ENCODE measurements at regions not wholly inside any gene's neighbourhood (a gene's known extent, or its start where the extent isn't known, plus 50 kb on each side); places are given as distances from the start of the nearest gene placed in this dataset.

DNA sequence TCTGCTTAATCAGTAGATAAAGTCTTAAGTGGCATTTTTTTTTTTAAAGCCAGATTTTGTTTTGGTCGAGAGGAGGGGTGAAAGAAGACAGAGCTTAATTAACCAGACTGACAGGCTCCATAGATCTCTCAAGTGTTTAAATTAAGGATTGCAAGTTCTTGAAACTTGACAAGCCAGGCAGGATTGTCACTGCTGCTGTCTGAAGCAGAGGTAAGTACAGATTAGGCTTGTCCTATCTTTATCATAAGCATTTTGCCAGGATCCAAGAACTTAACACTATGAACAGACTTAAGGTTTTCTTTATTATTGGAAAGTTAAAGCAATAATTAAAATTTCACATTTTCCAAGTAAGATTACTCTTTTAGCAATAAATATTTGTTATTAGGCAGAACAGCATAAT is 179.6 kb upstream of the LMO3 start:
- BruUV-seq (replicated peaks) = no TSS peak
- H2AFZ ChIP-seq (ENCODE audit: low read depth, low read length) = no peak overlapping the region
- no peaks in the 10 kb centered on the region for H3K27me3 ChIP-seq (ENCODE audit: control insufficient read depth in 2 of 2, insufficient read depth in 2 of 2, low read length in 2 of 2)
- intact Hi-C loops (cut with micrococcal nuclease) = no loop called here
- no peak overlapping the region for H3K4me2 ChIP-seq (ENCODE audit: insufficient read depth, low read length)
- H3K9ac ChIP-seq (ENCODE audit: insufficient read depth in 1 of 2, low read depth in 2 of 2, low read length in 2 of 2) = no peak overlapping the region
- no peaks in the 10 kb centered on the region for H3K9me1 ChIP-seq (ENCODE audit: control insufficient read depth, insufficient read depth, low read length)
- no peaks in the 10 kb centered on the region for H3K4me1 ChIP-seq (replicated peaks in 1 of 2; ENCODE audit: control insufficient read depth in 2 of 2, insufficient read depth in 2 of 2, low read length in 2 of 2)
- H3K36me3 ChIP-seq (ENCODE audit: control insufficient read depth, insufficient read depth, low read length) = no peaks in the 10 kb centered on the region
- in situ Hi-C loops (cut with MboI) = no loop called here
- ChIA-PET CTCF (ENCODE audit: low intra/inter-chr PET ratio) (no interaction called here), POLR2A (no interaction called here)
- H4K20me1 ChIP-seq (replicated peaks; ENCODE audit: control insufficient read depth, insufficient read depth, low read length) = no peaks in the 10 kb centered on the region
- no peak for ATAC-seq
- H3K27ac ChIP-seq (ENCODE audit: extremely low read depth, low read depth, low read length) = no peak overlapping the region
- DNase-seq (ENCODE audit: extremely low read depth in 1 of 4, low spot score in 3 of 4) = no peak
- H3K4me3 ChIP-seq = no peak overlapping the region
- WGBS (ENCODE audit: insufficient coverage, low coverage, missing lambda C conversion rate) = 0% methylated on average over 1 of the region's 1 CpG
- no peaks in the 10 kb centered on the region for H3K79me2 ChIP-seq (ENCODE audit: control insufficient read depth, insufficient read depth, low read length)
- no peaks in the 10 kb centered on the region; the same call in 1 of the 2 replicates for H3K9me3 ChIP-seq (replicated peaks; ENCODE audit: control insufficient read depth, insufficient read depth, low read depth, low read length)
- FAIRE-seq = no peak
- no peak for TF ChIP-seq PHB (CRISPR knock-in tag; IDR thresholded peaks at IDR 0.05)
- no peak for TF ChIP-seq CAMTA2 (CRISPR knock-in tag; conservative IDR thresholded peaks at IDR 0.05)
- no peak for TF ChIP-seq EZH2 (IDR thresholded peaks at IDR 0.05; ENCODE audit: borderline replicate concordance, low read depth, low read length)
- TF ChIP-seq, protein P1, sequence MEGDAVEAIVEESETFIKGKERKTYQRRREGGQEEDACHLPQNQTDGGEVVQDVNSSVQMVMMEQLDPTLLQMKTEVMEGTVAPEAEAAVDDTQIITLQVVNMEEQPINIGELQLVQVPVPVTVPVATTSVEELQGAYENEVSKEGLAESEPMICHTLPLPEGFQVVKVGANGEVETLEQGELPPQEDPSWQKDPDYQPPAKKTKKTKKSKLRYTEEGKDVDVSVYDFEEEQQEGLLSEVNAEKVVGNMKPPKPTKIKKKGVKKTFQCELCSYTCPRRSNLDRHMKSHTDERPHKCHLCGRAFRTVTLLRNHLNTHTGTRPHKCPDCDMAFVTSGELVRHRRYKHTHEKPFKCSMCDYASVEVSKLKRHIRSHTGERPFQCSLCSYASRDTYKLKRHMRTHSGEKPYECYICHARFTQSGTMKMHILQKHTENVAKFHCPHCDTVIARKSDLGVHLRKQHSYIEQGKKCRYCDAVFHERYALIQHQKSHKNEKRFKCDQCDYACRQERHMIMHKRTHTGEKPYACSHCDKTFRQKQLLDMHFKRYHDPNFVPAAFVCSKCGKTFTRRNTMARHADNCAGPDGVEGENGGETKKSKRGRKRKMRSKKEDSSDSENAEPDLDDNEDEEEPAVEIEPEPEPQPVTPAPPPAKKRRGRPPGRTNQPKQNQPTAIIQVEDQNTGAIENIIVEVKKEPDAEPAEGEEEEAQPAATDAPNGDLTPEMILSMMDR (IDR thresholded peaks at IDR 0.05 in 2 of 3, conservative IDR thresholded peaks at IDR 0.05 in 1 of 3; ENCODE audit: insufficient read depth in 2 of 3, low read depth in 1 of 3, low read length in 3 of 3) = no peak
- no peak for TF ChIP-seq GABPB2 (CRISPR knock-in tag; conservative IDR thresholded peaks at IDR 0.05)
- no peak for TF ChIP-seq ZNF764 (CRISPR knock-in tag; IDR thresholded peaks at IDR 0.05; ENCODE audit: low read depth)
- TF ChIP-seq RBM34 (IDR thresholded peaks at IDR 0.05; ENCODE audit: borderline replicate concordance, insufficient read depth, low read length) = no peak
- no peak for TF ChIP-seq ZFPM2 (CRISPR knock-in tag; IDR thresholded peaks at IDR 0.05)
- TF ChIP-seq, protein P2, sequence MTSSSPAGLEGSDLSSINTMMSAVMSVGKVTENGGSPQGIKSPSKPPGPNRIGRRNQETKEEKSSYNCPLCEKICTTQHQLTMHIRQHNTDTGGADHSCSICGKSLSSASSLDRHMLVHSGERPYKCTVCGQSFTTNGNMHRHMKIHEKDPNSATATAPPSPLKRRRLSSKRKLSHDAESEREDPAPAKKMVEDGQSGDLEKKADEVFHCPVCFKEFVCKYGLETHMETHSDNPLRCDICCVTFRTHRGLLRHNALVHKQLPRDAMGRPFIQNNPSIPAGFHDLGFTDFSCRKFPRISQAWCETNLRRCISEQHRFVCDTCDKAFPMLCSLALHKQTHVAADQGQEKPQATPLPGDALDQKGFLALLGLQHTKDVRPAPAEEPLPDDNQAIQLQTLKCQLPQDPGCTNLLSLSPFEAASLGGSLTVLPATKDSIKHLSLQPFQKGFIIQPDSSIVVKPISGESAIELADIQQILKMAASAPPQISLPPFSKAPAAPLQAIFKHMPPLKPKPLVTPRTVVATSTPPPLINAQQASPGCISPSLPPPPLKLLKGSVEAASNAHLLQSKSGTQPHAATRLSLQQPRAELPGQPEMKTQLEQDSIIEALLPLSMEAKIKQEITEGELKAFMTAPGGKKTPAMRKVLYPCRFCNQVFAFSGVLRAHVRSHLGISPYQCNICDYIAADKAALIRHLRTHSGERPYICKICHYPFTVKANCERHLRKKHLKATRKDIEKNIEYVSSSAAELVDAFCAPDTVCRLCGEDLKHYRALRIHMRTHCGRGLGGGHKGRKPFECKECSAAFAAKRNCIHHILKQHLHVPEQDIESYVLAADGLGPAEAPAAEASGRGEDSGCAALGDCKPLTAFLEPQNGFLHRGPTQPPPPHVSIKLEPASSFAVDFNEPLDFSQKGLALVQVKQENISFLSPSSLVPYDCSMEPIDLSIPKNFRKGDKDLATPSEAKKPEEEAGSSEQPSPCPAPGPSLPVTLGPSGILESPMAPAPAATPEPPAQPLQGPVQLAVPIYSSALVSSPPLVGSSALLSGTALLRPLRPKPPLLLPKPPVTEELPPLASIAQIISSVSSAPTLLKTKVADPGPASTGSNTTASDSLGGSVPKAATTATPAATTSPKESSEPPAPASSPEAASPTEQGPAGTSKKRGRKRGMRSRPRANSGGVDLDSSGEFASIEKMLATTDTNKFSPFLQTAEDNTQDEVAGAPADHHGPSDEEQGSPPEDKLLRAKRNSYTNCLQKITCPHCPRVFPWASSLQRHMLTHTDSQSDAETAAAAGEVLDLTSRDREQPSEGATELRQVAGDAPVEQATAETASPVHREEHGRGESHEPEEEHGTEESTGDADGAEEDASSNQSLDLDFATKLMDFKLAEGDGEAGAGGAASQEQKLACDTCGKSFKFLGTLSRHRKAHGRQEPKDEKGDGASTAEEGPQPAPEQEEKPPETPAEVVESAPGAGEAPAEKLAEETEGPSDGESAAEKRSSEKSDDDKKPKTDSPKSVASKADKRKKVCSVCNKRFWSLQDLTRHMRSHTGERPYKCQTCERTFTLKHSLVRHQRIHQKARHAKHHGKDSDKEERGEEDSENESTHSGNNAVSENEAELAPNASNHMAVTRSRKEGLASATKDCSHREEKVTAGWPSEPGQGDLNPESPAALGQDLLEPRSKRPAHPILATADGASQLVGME (CRISPR knock-in tag; IDR thresholded peaks at IDR 0.05) = no peak
- TF ChIP-seq, protein P3, sequence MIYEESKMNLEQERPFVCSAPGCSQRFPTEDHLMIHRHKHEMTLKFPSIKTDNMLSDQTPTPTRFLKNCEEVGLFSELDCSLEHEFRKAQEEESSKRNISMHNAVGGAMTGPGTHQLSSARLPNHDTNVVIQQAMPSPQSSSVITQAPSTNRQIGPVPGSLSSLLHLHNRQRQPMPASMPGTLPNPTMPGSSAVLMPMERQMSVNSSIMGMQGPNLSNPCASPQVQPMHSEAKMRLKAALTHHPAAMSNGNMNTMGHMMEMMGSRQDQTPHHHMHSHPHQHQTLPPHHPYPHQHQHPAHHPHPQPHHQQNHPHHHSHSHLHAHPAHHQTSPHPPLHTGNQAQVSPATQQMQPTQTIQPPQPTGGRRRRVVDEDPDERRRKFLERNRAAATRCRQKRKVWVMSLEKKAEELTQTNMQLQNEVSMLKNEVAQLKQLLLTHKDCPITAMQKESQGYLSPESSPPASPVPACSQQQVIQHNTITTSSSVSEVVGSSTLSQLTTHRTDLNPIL (CRISPR knock-in tag; IDR thresholded peaks at IDR 0.05) = no peak
- no peak for TF ChIP-seq YY1 (IDR thresholded peaks at IDR 0.05; ENCODE audit: borderline replicate concordance in 1 of 3, control insufficient read depth in 1 of 3, extremely low read depth in 1 of 3, insufficient read depth in 3 of 3, insufficient read length in 1 of 3, insufficient replicate concordance in 2 of 3, low read depth in 1 of 3, low read length in 2 of 3)
- TF ChIP-seq, protein P4, sequence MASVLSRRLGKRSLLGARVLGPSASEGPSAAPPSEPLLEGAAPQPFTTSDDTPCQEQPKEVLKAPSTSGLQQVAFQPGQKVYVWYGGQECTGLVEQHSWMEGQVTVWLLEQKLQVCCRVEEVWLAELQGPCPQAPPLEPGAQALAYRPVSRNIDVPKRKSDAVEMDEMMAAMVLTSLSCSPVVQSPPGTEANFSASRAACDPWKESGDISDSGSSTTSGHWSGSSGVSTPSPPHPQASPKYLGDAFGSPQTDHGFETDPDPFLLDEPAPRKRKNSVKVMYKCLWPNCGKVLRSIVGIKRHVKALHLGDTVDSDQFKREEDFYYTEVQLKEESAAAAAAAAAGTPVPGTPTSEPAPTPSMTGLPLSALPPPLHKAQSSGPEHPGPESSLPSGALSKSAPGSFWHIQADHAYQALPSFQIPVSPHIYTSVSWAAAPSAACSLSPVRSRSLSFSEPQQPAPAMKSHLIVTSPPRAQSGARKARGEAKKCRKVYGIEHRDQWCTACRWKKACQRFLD (CRISPR knock-in tag; IDR thresholded peaks at IDR 0.05) = no peak

Data from K562 (cell line).